ENCODE measurements at regions not wholly inside any gene's neighbourhood (a gene's known extent, or its start where the extent isn't known, plus 50 kb on each side); places are given as distances from the start of the nearest gene placed in this dataset.

GRCh38 chr3:167928381-167928780 is 167.3 kb downstream of the GOLIM4 start:
- no peak for TF ChIP-seq CTCF (IDR thresholded peaks at IDR 0.05; ENCODE audit: low read length)
- no peak for TF ChIP-seq EZH2 (IDR thresholded peaks at IDR 0.05; ENCODE audit: borderline replicate concordance, low read length)

All from OCI-LY1 (cell line).